Ramos (cell line): ENCODE measurements at regions not wholly inside any gene's neighbourhood (a gene's known extent, or its start where the extent isn't known, plus 50 kb on each side); places are given as distances from the start of the nearest gene placed in this dataset.

ENCODE experiments used
- in situ Hi-C: fragments of 300-500 bp; cut with MboI; formaldehyde crosslinking; loops from one replicate; pipeline ENCODE4 v1.14.3; 2022; ENCODE audit warnings: low sequenced_read_pairs; ENCODE audit not compliant: unreplicated experiment

DNA sequence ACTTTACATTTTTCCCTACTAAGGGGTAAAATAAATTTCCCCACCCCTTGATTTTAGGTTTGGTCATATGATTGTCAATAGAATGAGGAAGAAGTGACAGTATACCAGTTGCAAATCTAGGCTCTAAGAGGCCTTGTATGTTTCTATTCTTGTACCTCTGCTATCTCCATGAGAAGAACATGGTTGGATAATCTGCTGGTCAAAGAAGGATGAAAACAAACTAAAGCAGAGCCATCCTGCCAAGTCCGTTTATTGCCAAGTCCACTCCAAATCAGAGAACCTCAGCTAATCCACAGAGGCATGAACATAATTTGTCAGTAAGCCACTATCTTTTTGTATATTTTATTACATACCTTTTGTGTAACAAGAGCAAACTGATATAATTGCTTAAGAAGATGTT, 98.0 kb downstream of the CRPPA start:
- in situ Hi-C loops: no loop called here

- in situ Hi-C loops: no loop called here
Measured at GRCh38 chr7:16320099-16320660, 101.2 kb downstream of the CRPPA start.

- in situ Hi-C loops: no loop called here
Measured at GRCh38 chr7:16318989-16319915, 102.1 kb downstream of the CRPPA start.

GRCh38 chr7:16318463-16318862, 102.9 kb downstream of the CRPPA start:
- in situ Hi-C loops: no loop called here

- in situ Hi-C loops: no loop called here
Measured at GRCh38 chr7:16317406-16317805, 103.9 kb downstream of the CRPPA start.

DNA sequence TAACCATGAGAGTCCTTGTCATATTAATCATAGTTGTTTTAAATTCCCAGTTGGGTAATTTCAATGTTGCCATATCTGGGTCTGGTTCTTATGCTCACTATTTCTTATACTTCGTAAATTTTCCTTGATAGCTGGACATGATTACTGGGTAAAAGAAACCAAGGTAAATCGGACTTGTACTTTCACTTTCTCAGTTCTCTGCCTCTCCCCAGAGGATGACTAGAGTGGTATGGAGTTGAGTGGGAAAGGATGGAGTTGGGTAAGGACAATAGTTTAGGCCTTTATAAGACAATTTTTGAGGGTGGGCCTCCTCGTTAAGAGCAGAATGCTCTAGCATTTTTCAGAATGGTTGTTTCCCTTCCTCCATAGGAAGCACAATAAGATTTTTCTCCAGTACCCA, 106.1 kb downstream of the CRPPA start:
- in situ Hi-C loops: no loop called here

DNA sequence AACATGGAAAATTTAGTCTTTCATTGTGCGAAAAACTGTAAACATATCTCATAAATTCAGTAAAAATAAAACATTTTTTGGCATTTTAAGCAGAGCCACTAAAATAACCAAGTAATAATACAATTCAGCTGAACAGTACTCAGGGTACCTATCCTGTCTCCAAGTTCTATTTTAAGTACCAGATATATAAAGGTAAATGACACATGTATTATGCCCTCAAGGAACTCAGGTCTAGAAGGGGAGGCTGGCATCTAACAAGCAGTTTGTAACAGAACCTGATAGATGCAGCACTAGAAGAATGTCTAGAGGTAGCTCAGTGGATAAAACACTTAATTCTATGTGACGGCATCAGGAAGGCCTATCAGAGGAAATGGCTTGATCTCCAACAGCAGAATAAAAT, 112.2 kb downstream of the CRPPA start:
- in situ Hi-C loops: no loop called here

- in situ Hi-C loops: no loop called here
Measured at GRCh38 chr7:16301291-16301690, 120.0 kb downstream of the CRPPA start.

- in situ Hi-C loops: no loop called here
Measured at GRCh38 chr7:16300361-16300895, 120.9 kb downstream of the CRPPA start.

GRCh38 chr7:16299853-16300252, 121.5 kb downstream of the CRPPA start:
- in situ Hi-C loops: no loop called here

DNA sequence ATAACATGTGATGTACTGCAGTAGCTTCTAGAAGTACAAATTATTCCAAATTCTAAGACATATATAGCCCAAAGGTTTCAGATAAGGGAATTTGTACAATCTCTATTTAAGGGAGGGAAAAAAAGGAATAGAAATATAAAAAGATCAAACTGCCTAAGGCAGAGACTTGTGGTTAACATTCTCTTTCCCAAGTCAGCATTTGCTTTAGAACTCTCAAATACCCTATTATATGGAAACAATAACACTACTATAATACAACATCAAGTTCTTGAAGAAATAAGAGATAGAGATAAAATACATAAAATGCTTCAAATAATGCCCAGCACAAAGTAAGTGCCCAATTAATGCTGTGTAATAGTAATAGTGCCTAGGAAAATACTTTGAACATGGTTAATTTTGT, 123.1 kb downstream of the CRPPA start:
- in situ Hi-C loops: no loop called here

DNA sequence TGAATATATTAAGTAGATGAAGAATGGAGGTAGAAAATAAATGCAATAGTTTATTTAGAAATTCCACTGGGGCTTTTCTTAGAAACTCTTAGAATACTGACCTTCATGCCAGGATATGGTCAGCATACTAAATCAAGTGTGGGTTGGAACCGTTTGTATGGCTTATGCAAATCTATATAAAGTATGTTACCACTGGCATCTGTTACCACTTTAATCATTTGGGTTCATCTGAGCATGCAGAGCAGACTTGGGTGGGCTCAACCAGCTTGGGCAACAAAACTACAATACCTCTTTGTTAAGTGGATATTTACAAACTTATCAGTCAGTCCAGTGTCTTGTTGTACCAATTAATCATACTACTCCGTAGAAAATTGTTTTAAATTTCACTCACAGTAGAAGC, 125.8 kb downstream of the CRPPA start:
- in situ Hi-C loops: no loop called here

DNA sequence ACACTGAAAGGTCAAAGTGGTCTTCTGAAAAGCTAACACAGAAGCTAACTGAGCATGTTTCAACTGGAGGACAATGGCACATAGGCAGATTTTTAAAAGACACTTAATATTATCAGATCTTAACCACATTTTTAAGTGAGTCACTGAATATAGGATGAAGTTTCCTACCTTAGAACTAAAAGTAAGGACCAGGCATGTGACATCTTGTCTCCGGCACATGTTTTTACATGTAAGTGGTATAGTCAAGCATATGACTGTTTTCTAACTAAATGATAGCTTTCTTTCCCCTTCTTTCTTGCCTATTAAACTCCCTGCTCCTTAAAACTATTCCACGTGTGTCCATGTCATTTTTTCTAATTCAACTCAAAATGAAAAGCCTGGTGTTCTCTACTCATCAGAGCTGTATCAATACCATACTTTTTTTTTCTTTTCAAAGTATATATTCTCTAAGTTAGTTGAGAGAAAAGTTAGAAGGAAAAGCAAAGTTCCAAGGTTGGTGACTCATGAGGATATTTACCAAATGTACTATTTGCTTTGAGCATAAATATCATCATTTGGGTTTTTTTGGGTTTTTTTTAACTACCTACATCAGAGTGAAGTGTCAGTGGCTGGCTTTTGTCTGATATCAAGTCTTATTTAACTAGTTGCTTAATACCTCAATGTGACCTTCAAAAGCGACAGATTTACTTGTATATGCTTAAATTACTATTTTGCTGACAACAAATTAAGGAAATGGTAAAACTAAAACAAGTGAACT, 127.5 kb downstream of the CRPPA start:
- in situ Hi-C loops: no loop called here

DNA sequence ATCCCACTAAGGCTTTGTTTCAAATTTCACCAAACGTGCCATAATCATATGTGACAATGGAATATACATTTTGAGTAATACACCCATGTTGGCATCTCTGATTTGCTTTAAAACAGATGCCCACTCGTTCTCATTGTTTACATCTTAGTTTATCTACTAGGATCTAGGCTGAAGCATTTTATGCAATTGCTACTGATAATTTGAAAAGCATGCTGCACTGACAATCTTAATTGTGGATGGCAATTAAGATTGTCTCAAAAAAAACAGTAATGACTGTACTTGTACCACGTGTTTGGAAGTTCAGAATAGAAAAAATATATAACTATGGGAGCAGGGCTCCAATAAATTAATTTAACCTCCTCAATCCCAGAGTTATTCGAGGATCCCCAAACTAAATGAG, 136.8 kb downstream of the CRPPA start:
- in situ Hi-C loops: no loop called here

GRCh38 chr7:16278167-16278787, 143.1 kb downstream of the CRPPA start:
- in situ Hi-C loops: no loop called here

- in situ Hi-C loops: no loop called here
Measured at GRCh38 chr7:16271990-16272665, 149.2 kb downstream of the CRPPA start.

GRCh38 chr7:16271355-16271915, 149.9 kb downstream of the CRPPA start:
- in situ Hi-C loops: no loop called here

- in situ Hi-C loops: no loop called here
Measured at GRCh38 chr7:16270844-16271243, 150.5 kb downstream of the CRPPA start.
